PC-3 (cell line): ENCODE measurements at regions not wholly inside any gene's neighbourhood (a gene's known extent, or its start where the extent isn't known, plus 50 kb on each side); places are given as distances from the start of the nearest gene placed in this dataset.

Source experiments
- ATAC-seq: fragments of 200-7000 bp; cut with Tn5 transposase; 2 replicates; pipeline ENCODE4 v1.9.1; 2020; ENCODE audit warnings: mild to moderate bottlenecking, moderate library complexity
- BruUV-seq: library from RNA; stranded (reverse); fragments of 400-500 nt; replicated peaks from 2 replicates; lab custom pipeline; 2021; lab: Mats Ljungman, UMichigan
- CTCF ChIA-PET: fragments of 300-600 bp; sonication (Branson Sonifier 250); formaldehyde crosslinking; loops from one replicate; lab custom pipeline; 2022; ENCODE audit warnings: antibody characterized with exemption; lab: Charles Lee
- POLR2A ChIA-PET: fragments of 300-600 bp; sonication (Branson Sonifier 250); formaldehyde crosslinking; loops from one replicate; lab custom pipeline; 2022; ENCODE audit warnings: antibody characterized with exemption; ENCODE audit not compliant: unreplicated experiment; lab: Charles Lee
- DNase-seq: peaks from one replicate; pipeline ENCODE4 v3.0.0-alpha.2; 2015
- H2AFZ ChIP-seq: fragments of 300-600 bp; sonication (generic); 2 replicates; pipeline ENCODE4 v1.6.0; 2016; ENCODE audit warnings: antibody characterized with exemption, low read length
- H3F3A ChIP-seq: fragments of 300-600 bp; sonication (generic); one replicate; pipeline ENCODE4 v1.6.0; 2017; ENCODE audit warnings: antibody characterized with exemption, low read length, control low read depth, mild to moderate bottlenecking; ENCODE audit not compliant: unreplicated experiment
- H3K27ac ChIP-seq: fragments of 300-600 bp; sonication (generic); 2 replicates; pipeline ENCODE4 v1.5.1; 2016; ENCODE audit warnings: mild to moderate bottlenecking, low read length
- H3K27me3 ChIP-seq: fragments of 300-600 bp; sonication (generic); 2 replicates; pipeline ENCODE4 v1.6.1; 2016; ENCODE audit warnings: low read length, mixed read lengths
- H3K36me3 ChIP-seq: fragments of 300-600 bp; sonication (generic); 2 replicates; pipeline ENCODE4 v1.6.1; 2016; ENCODE audit warnings: low read depth, mixed run types, low read length, mixed read lengths
- H3K4me1 ChIP-seq: fragments of 300-600 bp; sonication (generic); 2 replicates; pipeline ENCODE4 v1.5.1; 2016; ENCODE audit warnings: low read length; ENCODE audit not compliant: insufficient read depth
- H3K4me2 ChIP-seq: fragments of 300-600 bp; sonication (generic); 2 replicates; pipeline ENCODE4 v1.6.0; 2016; ENCODE audit warnings: low read length
- H3K4me3 ChIP-seq: fragments of 300-600 bp; sonication (generic); 2 replicates; pipeline ENCODE4 v1.5.1; 2016; ENCODE audit warnings: mild to moderate bottlenecking, low read length, mixed read lengths
- H3K79me2 ChIP-seq: fragments of 300-600 bp; sonication (generic); 2 replicates; pipeline ENCODE4 v1.6.1; 2017; ENCODE audit warnings: low read length, mixed read lengths
- H3K9ac ChIP-seq: fragments of 300-600 bp; sonication (generic); 2 replicates; pipeline ENCODE4 v1.6.0; 2016; ENCODE audit warnings: mild to moderate bottlenecking, low read length
- H3K9me2 ChIP-seq: fragments of 300-600 bp; sonication (generic); replicated peaks from 2 replicates; pipeline ENCODE4 v1.6.1; 2016; ENCODE audit warnings: mixed run types, low read length, mixed read lengths
- H3K9me3 ChIP-seq: fragments of 300-600 bp; sonication (generic); 2 replicates; pipeline ENCODE4 v1.6.1; 2016; ENCODE audit warnings: low read length, mixed read lengths
- H4K20me1 ChIP-seq: fragments of 300-600 bp; sonication (generic); 2 replicates; pipeline ENCODE4 v1.6.1; 2016; ENCODE audit warnings: low read length, mixed read lengths
- EZH2 ChIP-seq: fragments of 300-600 bp; sonication (generic); IDR thresholded peaks from one replicate; pipeline ENCODE4 v1.6.1; 2017; ENCODE audit warnings: antibody characterized with exemption, mild to moderate bottlenecking, low read length; ENCODE audit not compliant: unreplicated experiment
- EZH2phosphoT487 ChIP-seq: fragments of 300-600 bp; sonication (generic); IDR thresholded peaks from 2 replicates; pipeline ENCODE4 v1.6.1; 2018; ENCODE audit warnings: mild to moderate bottlenecking, antibody characterized with exemption, low read length, borderline replicate concordance
- intact Hi-C: fragments of 100-400 bp; cut with micrococcal nuclease; formaldehyde crosslinking; loops from 2 replicates; pipeline ENCODE4 v1.9.0; 2023
- TF ChIP-seq, protein P1 (sequence below): fragments of 300-600 bp; sonication (generic); conservative IDR thresholded peaks from 2 replicates; pipeline ENCODE4 v1.5.1; 2017; ENCODE audit warnings: antibody characterized with exemption, low read depth, mild to moderate bottlenecking, low read length

DNA sequence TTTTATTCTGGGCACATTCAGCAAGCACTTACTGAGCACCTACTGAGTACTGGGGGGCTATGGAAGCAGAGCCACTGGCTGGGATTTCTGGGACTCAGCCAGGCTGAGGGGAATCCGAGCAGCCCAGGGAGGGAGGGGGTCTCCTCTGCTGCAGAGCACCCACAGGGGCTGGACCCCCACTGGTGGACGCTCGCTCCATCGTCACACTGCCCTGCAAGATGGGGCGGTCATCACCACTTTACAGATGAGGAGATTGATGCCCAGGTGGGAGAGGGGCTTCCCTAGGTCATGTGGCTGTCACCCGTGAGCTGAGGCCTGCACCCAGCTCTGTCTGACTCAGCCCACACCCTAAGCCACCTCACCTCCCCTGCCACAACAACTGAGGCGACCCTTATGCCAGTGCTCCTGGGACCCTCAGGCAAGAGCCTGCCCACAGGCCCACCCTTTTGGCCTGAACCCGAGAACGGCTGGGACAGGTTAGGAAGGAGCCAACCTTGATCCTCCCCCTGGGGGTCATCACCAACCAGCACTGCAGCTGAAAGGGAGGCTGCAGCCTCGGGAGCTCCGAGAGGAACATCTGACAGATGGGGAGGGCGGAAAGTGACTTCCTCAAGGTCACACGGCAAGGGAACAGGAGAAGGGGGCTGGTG, 74.4 kb downstream of the SERPINA3 start:
- H3K4me1 ChIP-seq, result no peaks in the 10 kb centered on the region
- H3K9ac ChIP-seq, result no peak overlapping the region
- no peak overlapping the region for H3K4me3 ChIP-seq
- no peaks in the 10 kb centered on the region for H3K9me3 ChIP-seq
- CTCF ChIA-PET, result no interaction called here
- H4K20me1 ChIP-seq, result no peaks in the 10 kb centered on the region
- no peaks in the 10 kb centered on the region for H3F3A ChIP-seq
- H3K27me3 ChIP-seq, result no peaks in the 10 kb centered on the region
- intact Hi-C loops, result loop anchor here (5.0 kb wide), 2 partner anchors 411 to 746 kb away; no protein-coding TSS in a partner anchor
- H3K36me3 ChIP-seq, result no peaks in the 10 kb centered on the region
- POLR2A ChIA-PET, result no interaction called here
- H3K4me2 ChIP-seq, result no peak overlapping the region
- no peaks in the 10 kb centered on the region for H3K79me2 ChIP-seq
- H3K9me2 ChIP-seq, result no peaks in the 10 kb centered on the region
- no peak overlapping the region for H3K27ac ChIP-seq
- ATAC-seq (no peak), DNase-seq (no peak)
- TF ChIP-seq, protein P1, sequence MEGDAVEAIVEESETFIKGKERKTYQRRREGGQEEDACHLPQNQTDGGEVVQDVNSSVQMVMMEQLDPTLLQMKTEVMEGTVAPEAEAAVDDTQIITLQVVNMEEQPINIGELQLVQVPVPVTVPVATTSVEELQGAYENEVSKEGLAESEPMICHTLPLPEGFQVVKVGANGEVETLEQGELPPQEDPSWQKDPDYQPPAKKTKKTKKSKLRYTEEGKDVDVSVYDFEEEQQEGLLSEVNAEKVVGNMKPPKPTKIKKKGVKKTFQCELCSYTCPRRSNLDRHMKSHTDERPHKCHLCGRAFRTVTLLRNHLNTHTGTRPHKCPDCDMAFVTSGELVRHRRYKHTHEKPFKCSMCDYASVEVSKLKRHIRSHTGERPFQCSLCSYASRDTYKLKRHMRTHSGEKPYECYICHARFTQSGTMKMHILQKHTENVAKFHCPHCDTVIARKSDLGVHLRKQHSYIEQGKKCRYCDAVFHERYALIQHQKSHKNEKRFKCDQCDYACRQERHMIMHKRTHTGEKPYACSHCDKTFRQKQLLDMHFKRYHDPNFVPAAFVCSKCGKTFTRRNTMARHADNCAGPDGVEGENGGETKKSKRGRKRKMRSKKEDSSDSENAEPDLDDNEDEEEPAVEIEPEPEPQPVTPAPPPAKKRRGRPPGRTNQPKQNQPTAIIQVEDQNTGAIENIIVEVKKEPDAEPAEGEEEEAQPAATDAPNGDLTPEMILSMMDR, result no peak
- TF ChIP-seq EZH2, result no peak
- TF ChIP-seq EZH2phosphoT487, result no peak
- BruUV-seq, result no TSS peak
- H2AFZ ChIP-seq, result no peak overlapping the region

DNA sequence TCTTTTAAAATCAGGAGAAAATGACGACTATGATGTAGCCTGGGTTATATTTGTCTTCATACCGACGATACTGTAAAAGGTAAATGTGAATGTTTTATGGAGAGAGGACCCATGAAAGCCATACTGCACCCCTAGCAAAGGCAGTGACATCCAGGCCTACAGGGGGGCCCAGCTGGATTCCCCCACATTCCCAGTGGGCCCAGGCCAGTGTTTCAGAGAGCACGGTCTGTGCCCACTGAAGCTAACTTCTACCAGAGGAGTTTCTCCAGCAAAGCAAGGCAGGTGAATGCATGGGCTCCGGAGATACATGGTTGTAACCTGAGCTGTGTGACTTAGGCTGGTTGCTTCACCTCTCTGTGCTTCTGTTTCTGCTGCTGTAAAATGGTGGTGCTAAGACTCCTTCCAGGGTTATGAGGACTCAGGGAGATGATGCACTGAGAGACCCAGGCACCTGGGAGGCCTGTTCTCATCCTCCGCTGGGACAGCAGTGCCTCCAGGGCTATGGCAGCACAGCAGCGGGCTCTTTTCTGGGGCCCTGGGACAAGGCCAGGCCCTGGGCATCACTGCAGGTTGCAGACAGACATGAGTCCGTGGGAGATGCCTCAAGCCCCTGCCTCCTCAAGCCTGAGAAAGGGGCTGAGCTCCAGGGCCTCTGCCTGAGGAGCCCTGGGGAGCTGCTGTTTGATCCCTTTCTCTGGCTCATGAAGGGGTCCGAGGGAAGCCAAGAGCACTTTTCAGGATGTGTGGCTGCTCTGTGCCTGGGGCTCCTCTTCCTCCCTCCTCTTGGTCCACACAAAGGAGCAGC, 73.7 kb downstream of the SERPINA3 start:
- Histone ChIP-seq H3K9me3 (no peaks in the 10 kb centered on the region), H3K4me3 (no peak overlapping the region), H3K27ac (no peak overlapping the region), H3K27me3 (no peaks in the 10 kb centered on the region), H3K36me3 (no peaks in the 10 kb centered on the region), H3K9ac (no peak overlapping the region), H2AFZ (no peak overlapping the region), H3F3A (no peaks in the 10 kb centered on the region), H3K79me2 (no peaks in the 10 kb centered on the region), H4K20me1 (no peaks in the 10 kb centered on the region), H3K4me2 (no peak overlapping the region), H3K9me2 (no peaks in the 10 kb centered on the region), H3K4me1 (no peaks in the 10 kb centered on the region)
- DNase-seq (no peak), ATAC-seq (no peak)
- ChIA-PET CTCF (no interaction called here), POLR2A (no interaction called here)
- TF ChIP-seq EZH2 (no peak), EZH2phosphoT487 (no peak)
- TF ChIP-seq, protein P1, result no peak
- intact Hi-C loops, result loop anchor here (5.0 kb wide), 2 partner anchors 411 to 746 kb away; no protein-coding TSS in a partner anchor
- BruUV-seq, result no TSS peak

DNA sequence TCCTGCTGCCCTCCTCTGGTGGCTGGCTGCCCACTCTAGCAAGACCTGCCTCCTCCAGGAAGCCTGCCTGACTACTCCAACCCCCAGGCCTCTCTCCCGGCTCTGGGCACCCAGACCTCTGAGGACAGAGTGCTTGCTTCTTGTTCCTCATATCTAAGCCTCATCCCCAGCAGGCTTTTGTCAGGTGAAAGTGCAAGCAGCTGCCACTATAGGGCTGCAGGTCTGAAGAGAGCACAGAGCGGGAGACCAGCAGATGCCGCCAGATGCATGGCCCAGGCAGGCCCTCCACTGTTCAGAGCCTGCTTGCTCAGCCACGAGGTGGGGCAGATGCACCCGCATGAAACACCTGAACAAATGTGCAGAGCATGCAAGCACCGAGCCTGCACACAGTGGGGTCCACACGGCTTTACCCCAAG, 73.0 kb downstream of the SERPINA3 start:
- BruUV-seq, result no TSS peak
- ChIA-PET POLR2A (no interaction called here), CTCF (no interaction called here)
- no peaks in the 10 kb centered on the region for H3F3A ChIP-seq
- H3K27me3 ChIP-seq, result no peaks in the 10 kb centered on the region
- TF ChIP-seq, protein P1, result no peak
- TF ChIP-seq EZH2phosphoT487 (no peak), EZH2 (no peak)
- no peak overlapping the region for H3K4me2 ChIP-seq
- DNase-seq (no peak), ATAC-seq (no peak)
- no peaks in the 10 kb centered on the region for H4K20me1 ChIP-seq
- H2AFZ ChIP-seq, result no peak overlapping the region
- H3K27ac ChIP-seq, result no peak overlapping the region
- no peaks in the 10 kb centered on the region for H3K36me3 ChIP-seq
- H3K9ac ChIP-seq, result no peak overlapping the region
- H3K79me2 ChIP-seq, result no peaks in the 10 kb centered on the region
- no peak overlapping the region for H3K4me3 ChIP-seq
- intact Hi-C loops, result loop anchor here (5.0 kb wide), 2 partner anchors 412 to 747 kb away; no protein-coding TSS in a partner anchor
- H3K9me3 ChIP-seq, result no peaks in the 10 kb centered on the region
- H3K4me1 ChIP-seq, result no peaks in the 10 kb centered on the region
- H3K9me2 ChIP-seq, result no peaks in the 10 kb centered on the region
